HG02981 (cell line): ENCODE measurements at regions not wholly inside any gene's neighbourhood (a gene's known extent, or its start where the extent isn't known, plus 50 kb on each side); places are given as distances from the start of the nearest gene placed in this dataset.

Experiments used
- ATAC-seq: cut with Tn5 transposase; IDR thresholded peaks from one replicate; pipeline ENCODE4 v1.9.1; 2021; ENCODE audit warnings: mild to moderate bottlenecking, moderate library complexity; ENCODE audit not compliant: unreplicated experiment

- ATAC-seq, result no peak
Measured at GRCh38 chr18:10205151-10205550, 249.3 kb upstream of the APCDD1 start.

DNA sequence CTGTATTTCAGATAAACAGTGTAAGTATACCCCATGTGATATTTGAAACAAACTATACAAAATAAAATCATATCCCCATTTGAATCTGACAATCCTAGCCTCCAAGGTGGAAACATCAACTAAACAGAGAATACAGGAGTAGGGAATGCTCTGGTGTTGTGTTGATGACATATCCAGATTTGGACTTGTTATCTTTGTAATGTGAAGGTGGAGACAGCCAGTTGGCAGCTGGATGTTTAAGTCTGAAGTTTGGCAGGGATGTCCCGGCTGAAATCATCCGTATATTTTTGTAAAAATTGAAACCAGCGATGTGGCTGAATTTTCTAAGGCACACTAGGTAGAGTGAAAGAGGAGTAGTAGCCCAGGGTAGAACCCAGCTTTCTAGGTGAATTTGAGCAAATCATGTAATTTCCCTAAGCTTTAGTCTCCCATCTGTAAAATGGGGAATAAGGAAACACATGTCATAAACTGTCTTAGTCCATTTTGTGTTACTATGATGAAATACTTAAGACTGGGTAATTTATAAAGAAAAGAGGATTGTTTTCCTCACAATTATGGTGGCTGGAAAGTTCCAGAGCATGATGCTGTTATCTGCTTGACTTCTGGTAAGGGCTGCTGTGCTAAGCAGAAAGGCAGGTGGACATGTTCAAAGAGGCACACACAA lies 246.6 kb upstream of the APCDD1 start:
- no peak for ATAC-seq

DNA sequence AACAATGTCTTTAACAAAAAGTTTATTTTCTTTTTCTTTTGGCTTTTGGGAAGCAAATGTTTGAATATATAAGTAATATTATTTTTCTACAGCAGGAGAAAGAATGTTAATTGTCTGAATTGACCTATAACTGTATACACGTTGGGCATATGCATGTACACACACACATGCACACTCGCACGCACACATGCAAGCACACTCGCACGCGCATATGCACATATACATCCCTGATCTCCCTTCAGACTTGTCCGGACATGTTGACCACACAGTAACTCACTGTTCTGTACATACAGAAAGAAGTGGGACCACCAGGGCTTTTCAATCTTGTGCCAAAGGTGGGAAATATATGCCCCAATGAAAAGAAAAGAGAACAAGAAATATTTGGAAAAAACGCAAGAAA lies 245.1 kb upstream of the APCDD1 start:
- no peak for ATAC-seq

- ATAC-seq, result no peak
Measured at GRCh38 chr18:10210057-10210633, 244.3 kb upstream of the APCDD1 start.

DNA sequence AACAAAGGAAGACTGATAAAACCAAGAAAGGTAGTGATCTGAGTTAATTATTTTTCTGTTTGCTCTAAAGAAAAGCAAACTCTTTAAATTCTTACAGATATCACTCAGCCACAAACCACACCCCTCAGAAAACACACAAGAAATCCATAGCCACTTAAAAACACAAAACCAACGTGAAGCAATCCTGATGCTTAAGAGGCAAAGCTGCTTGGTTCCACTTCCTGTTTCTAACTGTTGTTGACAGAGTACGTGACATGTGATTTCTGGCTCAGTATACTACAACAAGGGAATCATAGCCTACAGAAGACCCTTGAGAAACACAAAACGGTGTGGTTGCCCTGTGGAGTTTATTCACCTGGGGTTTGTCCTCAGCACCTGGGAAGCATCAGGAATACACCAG lies 240.9 kb upstream of the APCDD1 start:
- ATAC-seq, result peak; percentile 96

- ATAC-seq, result no peak
Measured at GRCh38 chr18:10215446-10215845, 239.0 kb upstream of the APCDD1 start.

GRCh38 chr18:10216791-10217190 lies 237.6 kb upstream of the APCDD1 start:
- no peak for ATAC-seq

GRCh38 chr18:10217211-10217610 lies 237.2 kb upstream of the APCDD1 start:
- ATAC-seq, result no peak

DNA sequence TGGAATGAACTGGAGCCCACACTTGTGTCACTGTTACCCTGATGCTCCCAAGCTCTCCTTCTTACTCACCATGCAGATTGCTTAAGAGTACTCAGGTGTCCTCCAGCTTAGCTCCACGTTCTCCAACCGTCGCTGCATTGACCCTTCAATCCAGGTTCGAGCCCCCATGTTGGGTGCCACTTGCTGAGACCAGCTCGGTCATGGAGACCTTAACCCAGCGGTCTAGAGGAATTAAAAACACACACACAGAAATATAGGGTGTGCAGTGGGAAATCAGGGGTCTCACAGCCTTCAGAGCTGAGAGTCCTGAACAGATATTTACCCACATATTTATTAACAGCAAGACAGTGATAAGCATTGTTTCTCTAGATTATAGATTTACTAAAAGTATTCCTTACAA lies 229.1 kb upstream of the APCDD1 start:
- no peak for ATAC-seq

DNA sequence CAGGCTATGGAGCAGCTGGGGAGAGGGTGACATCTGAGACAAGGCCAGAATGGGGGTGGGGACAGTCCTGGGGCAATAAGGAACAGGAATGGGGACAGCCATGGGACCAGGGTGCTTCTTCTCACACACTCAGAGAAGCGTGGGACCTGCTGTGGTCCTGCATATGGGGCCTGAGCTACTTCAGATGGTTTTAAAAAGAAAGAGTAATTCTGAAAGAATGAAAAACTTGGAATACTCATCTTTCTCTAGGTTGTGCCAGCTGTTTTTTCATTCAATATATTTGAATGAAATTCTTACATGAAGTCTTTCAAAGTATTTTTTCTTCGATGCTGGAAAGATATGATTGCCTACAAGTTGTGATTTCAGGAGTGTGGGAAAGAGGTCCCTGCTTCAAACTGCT lies 227.5 kb upstream of the APCDD1 start:
- no peak for ATAC-seq

- no peak for ATAC-seq
Measured at GRCh38 chr18:10228326-10228725, 226.1 kb upstream of the APCDD1 start.

DNA sequence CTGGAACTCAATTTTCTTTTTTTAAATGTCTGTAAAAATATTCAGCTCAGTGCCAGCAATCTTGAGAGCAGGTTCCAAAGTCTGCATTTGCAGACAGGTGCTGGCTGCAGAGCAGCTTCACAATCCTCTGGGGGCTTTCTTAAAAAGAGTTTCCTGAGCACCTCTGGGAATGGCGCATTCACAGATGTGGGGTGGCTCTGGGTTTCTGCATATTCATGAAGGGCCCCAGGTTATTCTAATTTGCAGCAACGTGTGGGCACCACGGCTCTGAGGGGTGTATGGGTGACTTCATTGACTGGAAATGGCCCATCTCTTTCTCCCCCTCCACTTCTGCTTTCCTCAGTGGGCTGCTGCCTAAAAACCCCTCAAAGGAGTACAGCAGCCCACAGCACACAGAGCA lies 225.0 kb upstream of the APCDD1 start:
- ATAC-seq, result no peak

DNA sequence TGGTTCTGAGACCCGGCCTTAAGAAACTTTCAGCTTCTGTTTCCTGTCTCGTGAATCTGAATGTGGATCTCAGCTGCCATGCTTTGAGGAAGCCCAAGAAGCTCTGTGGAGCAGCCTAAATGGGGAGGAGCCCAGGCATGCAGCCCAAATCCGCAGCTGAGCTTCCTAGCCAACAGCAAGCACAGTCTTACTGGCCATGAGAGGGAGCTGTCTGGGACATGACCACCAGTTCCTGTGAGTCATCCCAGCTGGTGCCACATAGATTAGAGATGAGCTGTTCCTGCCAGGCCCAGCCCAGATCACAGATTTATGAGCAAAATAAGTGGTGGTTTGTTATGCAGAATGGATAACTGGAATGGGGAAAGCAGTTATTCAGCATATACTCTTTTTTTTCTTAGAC lies 224.4 kb upstream of the APCDD1 start:
- no peak for ATAC-seq

GRCh38 chr18:10231220-10231619 lies 223.2 kb upstream of the APCDD1 start:
- no peak for ATAC-seq

- ATAC-seq, result no peak
Measured at GRCh38 chr18:10232062-10232461, 222.4 kb upstream of the APCDD1 start.

DNA sequence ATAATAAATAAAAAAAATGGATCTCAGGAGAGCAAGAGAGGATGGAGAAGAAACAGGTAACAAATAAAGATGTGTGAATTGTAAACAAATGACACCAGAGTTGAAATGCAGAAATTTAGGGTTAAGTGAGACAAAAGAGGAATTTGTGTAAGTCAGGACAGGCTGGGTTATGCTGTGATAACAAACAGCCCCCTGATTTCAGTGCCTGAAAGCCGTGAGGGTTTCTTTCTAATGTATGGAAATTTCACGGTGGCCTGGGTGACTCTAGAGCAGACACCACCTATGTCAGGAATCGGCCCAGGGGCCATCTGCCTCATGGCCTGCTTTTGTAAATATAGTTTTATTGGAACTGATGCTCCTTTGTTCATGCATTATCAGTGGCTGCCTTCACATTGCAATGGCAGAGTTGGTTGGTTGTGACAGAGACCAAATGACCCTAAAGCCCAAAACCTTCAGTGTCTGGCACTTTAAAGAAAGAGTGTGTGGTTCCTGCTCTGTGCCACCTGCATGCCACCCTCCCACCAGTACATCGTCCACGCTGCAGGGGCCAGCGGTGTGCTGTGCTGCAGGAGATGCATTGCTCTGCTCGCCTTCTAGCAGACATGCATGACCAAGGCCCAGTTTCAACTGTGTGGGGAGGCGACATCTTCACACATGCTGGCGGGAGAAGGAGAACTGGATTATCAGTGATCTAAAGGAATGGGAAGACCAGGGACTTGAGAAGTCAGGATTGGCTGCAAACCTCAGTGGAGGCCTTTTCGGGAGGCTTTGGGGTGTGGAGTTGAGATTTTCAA lies 221.2 kb upstream of the APCDD1 start:
- no peak for ATAC-seq

GRCh38 chr18:10234281-10234680 lies 220.2 kb upstream of the APCDD1 start:
- no peak for ATAC-seq

DNA sequence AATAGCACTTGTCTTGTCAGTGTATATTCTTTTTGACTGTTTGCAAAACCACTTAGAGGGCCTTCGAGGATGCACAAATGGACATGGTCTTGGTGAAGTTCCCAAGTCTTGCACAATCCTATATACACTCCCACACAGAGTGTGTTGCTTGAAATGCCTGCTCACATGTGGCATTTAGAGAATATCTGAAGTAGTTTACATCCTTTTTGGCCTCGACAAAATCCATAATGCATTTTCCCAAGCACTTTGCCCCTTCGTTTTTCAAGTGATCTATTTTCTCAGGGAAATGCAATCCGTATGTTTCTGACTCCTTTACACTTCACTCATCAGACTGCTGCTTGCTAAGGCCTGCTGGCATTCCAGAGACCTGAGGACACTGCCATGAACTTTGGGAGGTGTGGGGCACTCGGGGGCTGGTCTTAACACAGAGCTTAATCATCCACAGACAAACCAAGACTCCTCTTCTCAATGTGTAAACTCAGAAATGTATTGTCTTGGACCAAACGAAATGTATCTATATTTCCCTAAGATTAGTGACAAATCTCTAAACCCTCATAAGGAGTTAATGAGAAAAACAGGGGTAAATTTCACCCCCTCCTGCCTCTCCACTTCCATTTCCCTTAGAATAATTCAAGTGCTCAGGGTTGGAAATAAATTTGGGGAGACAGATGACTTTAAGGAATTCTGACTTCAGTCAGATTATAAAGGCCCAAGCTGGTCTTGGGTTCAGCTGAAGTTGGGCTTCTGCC lies 219.3 kb upstream of the APCDD1 start:
- no peak for ATAC-seq

GRCh38 chr18:10235661-10235952 lies 218.8 kb upstream of the APCDD1 start:
- ATAC-seq, result no peak

DNA sequence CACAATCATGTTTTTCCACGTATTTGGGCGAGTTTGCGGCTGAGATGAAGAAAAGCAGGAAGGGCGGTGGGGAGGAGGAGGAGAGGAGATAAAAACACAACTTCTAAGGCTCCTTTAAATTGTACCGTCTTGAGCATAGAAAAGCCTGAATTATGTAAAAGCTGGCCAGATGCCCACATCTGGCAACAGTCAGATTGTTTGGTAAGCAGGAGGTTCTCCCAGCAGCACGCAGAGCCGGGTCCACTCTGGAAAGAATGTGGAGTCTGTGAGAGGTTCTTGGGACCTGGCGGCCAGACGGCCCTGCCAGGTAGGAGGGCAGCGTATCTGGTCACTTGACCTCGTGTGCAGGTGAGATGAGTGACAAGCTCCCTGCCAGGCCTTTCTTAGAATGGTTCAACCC lies 215.3 kb upstream of the APCDD1 start:
- ATAC-seq, result no peak

DNA sequence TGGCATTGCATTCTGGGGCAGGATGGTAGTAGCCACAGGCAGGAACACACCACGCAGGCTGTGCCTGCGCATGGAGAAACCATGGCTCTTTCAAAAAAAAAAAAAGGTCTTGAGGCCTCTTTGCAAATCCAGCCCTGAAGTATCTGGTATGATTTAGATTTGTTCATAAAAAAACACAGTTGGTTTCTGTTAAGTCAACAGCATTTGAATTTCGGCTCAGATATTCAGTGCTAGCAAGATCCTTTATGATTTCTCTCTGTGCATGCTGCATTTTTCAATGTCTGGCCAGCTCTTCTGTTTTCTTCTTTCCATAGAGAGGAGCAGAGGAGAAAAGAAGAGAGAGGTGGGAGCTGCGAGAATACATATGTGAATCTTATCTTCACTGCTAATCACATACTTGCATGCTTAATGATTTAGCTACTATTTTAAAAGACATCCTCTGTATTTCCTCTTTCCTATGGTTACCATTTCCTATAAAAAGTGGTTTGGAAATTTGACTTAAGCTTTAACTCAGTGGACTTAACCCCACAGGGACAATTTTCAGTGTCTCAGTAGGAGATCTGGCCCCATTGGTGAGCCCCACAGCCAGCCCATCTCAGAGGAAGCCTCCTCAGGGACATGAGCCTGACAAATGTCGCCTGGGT lies 214.3 kb upstream of the APCDD1 start:
- ATAC-seq, result no peak
